Myocyte (in vitro differentiated cells): ENCODE measurements at regions not wholly inside any gene's neighbourhood (a gene's known extent, or its start where the extent isn't known, plus 50 kb on each side); places are given as distances from the start of the nearest gene placed in this dataset.

Experiments used
- DNase-seq: peaks from one replicate; pipeline ENCODE4 v3.0.0-alpha.2; 2012; ENCODE audit warnings: low read depth

GRCh38 chr2:164091673-164092072 is 355.9 kb upstream of the FIGN start:
- DNase-seq: no peak

GRCh38 chr2:164090533-164090932 is 354.7 kb upstream of the FIGN start:
- DNase-seq: no peak

DNA sequence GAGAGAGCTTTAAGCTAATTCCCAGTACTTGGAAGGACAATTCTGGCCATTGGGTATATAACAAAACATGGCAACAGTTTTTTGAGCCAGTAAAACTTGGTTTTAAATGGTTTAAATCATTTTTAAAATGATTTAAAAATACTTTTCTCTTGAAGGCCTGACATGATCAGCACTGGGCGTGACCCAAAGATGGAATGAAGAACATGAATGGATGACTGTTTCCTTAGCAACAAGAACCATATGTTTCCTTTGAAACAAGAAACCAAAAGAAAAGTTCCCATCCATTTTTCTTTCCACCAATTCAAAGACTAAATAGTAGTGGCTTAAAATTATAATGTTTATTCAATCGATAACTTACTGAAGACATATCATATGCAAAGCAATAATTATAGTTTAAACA is 348.3 kb upstream of the FIGN start:
- DNase-seq: no peak

- DNase-seq: no peak
Observed at GRCh38 chr2:164080486-164080885, 344.7 kb upstream of the FIGN start.

DNA sequence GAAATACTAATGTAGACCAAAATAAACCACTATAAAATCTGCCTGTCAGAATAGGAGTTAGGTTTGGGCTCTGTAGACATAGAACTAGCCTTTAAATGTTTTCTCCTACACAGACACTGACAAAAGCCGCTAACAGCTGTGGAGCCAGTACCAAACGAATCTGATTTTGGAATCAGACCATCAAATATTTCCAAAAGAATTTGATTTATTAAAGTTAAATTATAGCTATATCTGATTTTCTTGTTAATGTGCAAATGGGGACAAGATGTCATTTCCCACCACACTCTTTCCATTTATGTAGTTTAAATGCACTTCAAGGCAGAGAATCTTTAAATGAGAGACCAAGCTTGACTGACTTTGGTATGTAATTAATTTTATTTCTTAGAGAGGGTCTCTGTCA is 343.4 kb upstream of the FIGN start:
- DNase-seq: no peak

- DNase-seq: no peak
Observed at GRCh38 chr2:164078421-164078820, 342.6 kb upstream of the FIGN start.

- peak; percentile 72 for DNase-seq
Observed at GRCh38 chr2:164073101-164074074, 337.6 kb upstream of the FIGN start.

DNA sequence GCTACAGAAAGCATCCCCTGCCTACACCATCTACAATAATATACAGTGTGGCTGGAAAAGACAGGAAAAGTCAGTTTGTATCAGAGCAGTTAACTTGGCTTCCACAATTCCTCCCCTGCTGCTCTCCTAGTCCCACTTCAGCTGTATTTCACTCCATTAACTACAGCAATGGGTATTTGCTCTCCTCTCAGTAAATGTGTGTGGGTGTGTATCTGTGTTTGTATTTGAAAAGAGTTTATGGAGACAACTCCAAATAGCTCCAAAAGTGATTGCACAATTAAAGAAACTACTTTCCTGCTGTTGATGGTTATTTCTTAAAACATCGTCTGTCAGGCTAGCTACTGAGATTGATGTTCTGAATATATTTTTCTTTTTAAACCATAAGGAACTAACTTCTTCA is 333.7 kb upstream of the FIGN start:
- DNase-seq: no peak

- no peak for DNase-seq
Observed at GRCh38 chr2:164068063-164068462, 332.3 kb upstream of the FIGN start.

DNA sequence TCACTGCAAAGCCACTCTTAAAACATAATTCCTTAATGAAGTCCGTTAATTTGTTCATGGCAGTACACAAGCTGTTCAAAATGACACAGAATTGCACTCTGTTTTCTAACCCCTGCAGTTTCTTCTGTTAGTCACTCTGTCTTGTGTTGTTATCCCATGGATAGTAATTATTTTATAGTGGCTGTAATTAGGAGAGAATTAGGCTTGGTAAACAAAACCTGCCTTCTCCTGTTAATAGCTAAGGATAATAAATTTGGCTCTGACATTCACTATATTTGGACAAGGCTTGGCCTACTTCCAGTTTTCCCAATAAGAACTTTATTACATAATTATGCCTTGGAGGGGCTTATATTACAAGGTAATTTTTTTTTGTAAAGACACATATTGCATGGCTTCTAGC is 330.3 kb upstream of the FIGN start:
- DNase-seq: no peak

DNA sequence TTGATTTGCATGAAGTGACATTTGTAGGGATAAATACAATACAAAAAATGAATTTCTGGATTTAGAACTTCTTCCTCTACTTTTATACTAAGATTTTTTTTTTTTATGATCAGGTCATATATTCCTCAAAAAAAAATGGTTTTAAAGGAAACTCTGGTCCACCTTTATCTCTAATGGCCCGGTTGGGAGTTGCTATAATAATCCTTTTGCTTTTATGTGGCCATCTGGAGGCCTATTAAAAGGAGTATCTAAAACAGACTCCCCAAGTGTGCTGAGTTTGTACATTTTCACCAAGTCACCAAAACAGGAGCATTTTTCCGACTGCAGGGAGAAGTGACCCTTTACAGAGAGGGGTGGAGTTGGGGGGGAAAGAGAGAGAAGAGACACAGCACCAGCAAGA is 329.2 kb upstream of the FIGN start:
- DNase-seq: no peak

DNA sequence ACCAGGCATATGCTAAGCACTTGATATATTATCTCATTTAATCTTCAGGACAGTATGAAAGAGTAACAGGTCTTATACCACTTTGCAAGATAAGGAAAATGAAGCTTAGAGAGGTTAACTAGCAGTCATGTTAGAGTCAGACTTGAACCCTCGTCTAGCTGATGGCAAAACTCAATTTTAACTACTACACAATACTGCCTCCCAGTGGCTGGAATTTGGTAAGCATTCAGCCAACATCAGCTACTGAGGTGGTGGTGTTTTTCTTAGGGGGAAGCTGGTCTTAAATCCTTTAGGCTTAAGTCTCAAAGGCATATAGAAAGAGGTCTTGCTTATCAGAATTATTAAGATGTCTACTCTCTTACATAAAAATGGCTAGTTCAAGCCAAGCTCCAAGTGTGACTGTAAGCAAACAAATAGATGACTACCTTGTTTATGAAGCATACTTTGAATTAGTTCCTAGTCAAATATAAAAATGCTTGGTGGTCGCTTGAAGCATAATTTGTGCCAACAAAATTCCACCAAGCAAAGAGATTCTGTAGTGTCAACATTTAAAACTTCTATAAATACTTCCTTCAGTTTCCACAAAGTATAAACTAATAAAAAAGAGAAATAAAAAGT is 325.4 kb upstream of the FIGN start:
- peak; percentile 52 for DNase-seq

DNA sequence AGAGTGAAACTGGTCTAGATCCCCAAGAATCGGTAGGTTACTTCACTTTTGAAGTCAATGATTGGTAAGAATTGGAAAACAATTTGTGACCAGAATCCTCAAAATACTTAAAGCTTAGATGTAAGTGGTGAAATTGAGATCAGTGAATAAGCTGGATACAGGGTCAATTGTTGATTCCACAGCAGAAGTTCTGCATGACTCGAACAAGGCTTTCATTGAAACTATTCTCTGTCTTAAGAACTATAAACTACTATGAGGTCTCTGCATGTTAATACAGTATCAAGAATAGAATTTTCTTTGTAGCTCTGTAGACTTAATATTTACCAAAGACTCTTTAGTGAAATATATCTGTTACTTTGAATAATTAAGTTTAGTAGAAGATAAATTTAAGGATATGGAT is 324.2 kb upstream of the FIGN start:
- DNase-seq: no peak

GRCh38 chr2:164055623-164056022 is 319.8 kb upstream of the FIGN start:
- DNase-seq: no peak

DNA sequence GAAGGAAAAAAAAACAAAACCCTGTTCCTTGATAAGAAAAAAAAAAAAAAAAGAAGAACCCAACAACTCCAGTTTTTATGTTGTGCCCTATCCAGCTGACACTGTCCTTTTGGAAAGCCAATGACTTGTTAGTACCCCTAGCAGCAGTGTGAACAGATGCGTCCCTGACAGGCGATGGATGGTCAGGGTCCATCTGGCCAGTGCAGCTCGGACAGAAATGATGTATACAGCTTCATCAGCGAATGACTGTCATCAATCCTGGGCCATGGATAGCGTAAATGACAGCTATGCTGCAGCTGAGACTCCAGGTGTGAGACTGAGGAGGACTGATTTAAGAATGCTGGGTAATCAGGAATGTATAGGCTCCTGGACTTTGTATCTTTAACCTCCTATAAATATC is 318.8 kb upstream of the FIGN start:
- no peak for DNase-seq

- no peak for DNase-seq
Observed at GRCh38 chr2:164053021-164053420, 317.2 kb upstream of the FIGN start.

DNA sequence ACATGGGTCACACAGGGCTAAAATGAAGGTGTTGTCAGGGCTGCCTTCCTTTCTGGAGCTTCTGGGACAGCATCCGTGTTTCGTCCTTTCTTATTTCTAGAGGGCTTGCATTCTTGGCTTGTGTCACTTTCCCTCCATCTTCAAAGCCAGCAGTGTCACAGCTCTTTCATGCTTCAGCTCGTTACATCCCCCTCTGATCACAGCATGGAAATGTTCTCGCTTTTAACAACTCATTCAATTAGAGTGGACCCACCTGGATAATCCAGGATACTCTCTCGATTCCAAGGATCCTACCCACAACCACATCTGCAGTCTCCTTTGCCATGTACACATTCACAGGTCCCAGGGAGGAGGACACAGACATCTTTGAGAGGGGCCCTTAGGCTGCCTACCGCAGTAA is 316.2 kb upstream of the FIGN start:
- DNase-seq: no peak

DNA sequence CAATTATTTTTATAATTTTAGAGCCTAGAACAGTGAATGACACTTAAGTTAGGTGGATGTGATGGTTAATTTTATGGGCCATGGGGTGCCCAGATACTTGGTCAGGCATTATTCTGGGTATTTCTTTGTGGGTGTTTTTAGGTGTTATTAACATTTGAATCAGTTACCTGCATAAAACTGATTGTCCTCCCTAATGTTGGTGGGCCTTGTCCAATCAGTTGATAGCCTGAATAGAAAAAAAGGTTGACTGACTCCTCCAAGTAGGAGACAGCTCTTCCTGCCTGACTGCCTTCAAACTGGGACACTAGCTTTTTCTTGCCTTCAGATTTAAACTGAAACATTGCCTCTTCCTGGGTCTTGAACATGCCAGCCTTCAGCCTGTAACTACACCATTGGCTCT is 312.9 kb upstream of the FIGN start:
- no peak for DNase-seq

- DNase-seq: no peak
Observed at GRCh38 chr2:164046040-164046439, 310.2 kb upstream of the FIGN start.

GRCh38 chr2:164044622-164045021 is 308.8 kb upstream of the FIGN start:
- no peak for DNase-seq

- no peak for DNase-seq
Observed at GRCh38 chr2:164039270-164039669, 303.5 kb upstream of the FIGN start.

- no peak for DNase-seq
Observed at GRCh38 chr2:164032995-164033394, 297.2 kb upstream of the FIGN start.

DNA sequence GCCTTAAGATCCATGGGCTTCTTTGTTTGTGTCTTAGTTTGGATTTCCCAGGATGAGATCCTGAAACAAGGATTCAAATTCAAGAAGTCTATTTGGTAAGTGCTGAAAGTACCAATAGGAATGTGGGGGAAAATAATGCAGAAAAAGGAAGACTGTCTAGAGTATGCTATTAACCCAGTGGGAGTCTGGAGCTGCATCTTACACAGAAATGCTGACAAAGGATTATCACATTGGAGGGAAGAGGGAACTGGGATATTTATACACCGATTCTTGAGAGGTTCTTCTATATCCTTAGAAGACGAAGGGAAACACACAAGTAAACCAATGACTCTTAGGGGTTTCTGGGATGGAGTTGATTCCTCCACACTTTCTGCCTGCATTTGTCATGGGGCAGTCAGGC is 294.8 kb upstream of the FIGN start:
- DNase-seq: no peak
